IMR-90 (cell line): ENCODE measurements at regions not wholly inside any gene's neighbourhood (a gene's known extent, or its start where the extent isn't known, plus 50 kb on each side); places are given as distances from the start of the nearest gene placed in this dataset.

ENCODE experiments used
- BHLHE40 ChIP-seq: fragments of 150-350 bp; IDR thresholded peaks from 2 replicates; pipeline ENCODE4 v1.6.1; 2016; ENCODE audit warnings: mild to moderate bottlenecking, low read depth, low read length
- CEBPB ChIP-seq: IDR thresholded peaks from 2 replicates; pipeline ENCODE4 v1.6.1; 2012; ENCODE audit warnings: low read depth, low read length, improper control_type of control experiment
- CHD1 ChIP-seq: IDR thresholded peaks from 2 replicates; pipeline ENCODE4 v1.6.1; 2012; ENCODE audit warnings: low read depth, low read length, improper control_type of control experiment
- CTCF ChIP-seq: conservative IDR thresholded peaks from 2 replicates; pipeline ENCODE4 v1.5.1; 2012; ENCODE audit warnings: mild to moderate bottlenecking, low read depth, low read length, improper control_type of control experiment
- FOS ChIP-seq: fragments of 150-350 bp; IDR thresholded peaks from 2 replicates; pipeline ENCODE4 v1.6.1; 2016; ENCODE audit warnings: low read depth, low read length
- MAFK ChIP-seq: IDR thresholded peaks from 2 replicates; pipeline ENCODE4 v1.6.1; 2012; ENCODE audit warnings: low read depth, low read length, improper control_type of control experiment
- MAZ ChIP-seq: IDR thresholded peaks from 2 replicates; pipeline ENCODE4 v1.6.1; 2012; ENCODE audit warnings: low read depth, mild to moderate bottlenecking, low read length, improper control_type of control experiment, moderate library complexity, borderline replicate concordance
- MXI1 ChIP-seq: IDR thresholded peaks from 2 replicates; pipeline ENCODE4 v1.6.1; 2012; ENCODE audit warnings: low read depth, mild to moderate bottlenecking, low read length, moderate library complexity, borderline replicate concordance
- POLR2A ChIP-seq: IDR thresholded peaks from 2 replicates; pipeline ENCODE4 v1.6.1; 2012; ENCODE audit warnings: mild to moderate bottlenecking, low read depth, low read length
- RAD21 ChIP-seq: IDR thresholded peaks from 2 replicates; pipeline ENCODE4 v1.6.1; 2012; ENCODE audit warnings: low read length, improper control_type of control experiment
- RCOR1 ChIP-seq: IDR thresholded peaks from 2 replicates; pipeline ENCODE4 v1.6.1; 2012; ENCODE audit warnings: mild to moderate bottlenecking, low read length, improper control_type of control experiment; ENCODE audit not compliant: insufficient replicate concordance
- RFX5 ChIP-seq: IDR thresholded peaks from 2 replicates; pipeline ENCODE4 v1.8.0; 2012; ENCODE audit warnings: low read depth, mild to moderate bottlenecking, low read length, moderate library complexity
- SMC3 ChIP-seq: fragments of 150-350 bp; IDR thresholded peaks from 2 replicates; pipeline ENCODE4 v1.6.1; 2016; ENCODE audit warnings: low read depth, mild to moderate bottlenecking, antibody characterized with exemption, low read length, moderate library complexity
- USF2 ChIP-seq: fragments of 150-350 bp; IDR thresholded peaks from 2 replicates; pipeline ENCODE4 v1.6.1; 2017; ENCODE audit warnings: mild to moderate bottlenecking, antibody characterized with exemption, low read length, low read depth

- TF ChIP-seq MXI1 (no peak), MAFK (no peak), CHD1 (no peak), CTCF (no peak), FOS (no peak), POLR2A (no peak), RCOR1 (no peak), RFX5 (no peak), SMC3 (no peak), CEBPB (no peak), BHLHE40 (no peak), RAD21 (no peak), MAZ (no peak), USF2 (no peak)
Measured at GRCh38 chrX:42565739-42566138, 212.2 kb downstream of the PPP1R2C start.
